H9 (cell line): ENCODE measurements at regions not wholly inside any gene's neighbourhood (a gene's known extent, or its start where the extent isn't known, plus 50 kb on each side); places are given as distances from the start of the nearest gene placed in this dataset.
A peak's percentile ranks its signal among the peaks of the same experiment; 100 is the strongest.

ENCODE experiments used
- DNase-seq: peaks from one replicate; pipeline ENCODE4 v3.0.0-alpha.2; 2017
- H2AFZ ChIP-seq: one replicate; pipeline ENCODE4 v1.6.1; 2013; ENCODE audit warnings: mild to moderate bottlenecking, low read length, control low read depth, moderate library complexity
- H2AK5ac ChIP-seq: 2 replicates; pipeline ENCODE4 v1.6.1; 2013; ENCODE audit warnings: low read length, control low read depth, mixed read lengths; ENCODE audit not compliant: insufficient read length
- H2BK120ac ChIP-seq: one replicate; pipeline ENCODE4 v1.6.1; 2013; ENCODE audit warnings: low read depth, mild to moderate bottlenecking, low read length, control low read depth, inconsistent platforms; ENCODE audit not compliant: poor library complexity, severe bottlenecking
- H2BK12ac ChIP-seq: 2 replicates; pipeline ENCODE4 v1.6.1; 2013; ENCODE audit warnings: low read length, control low read depth, mixed read lengths, low read depth; ENCODE audit not compliant: insufficient read length
- H2BK15ac ChIP-seq: 2 replicates; pipeline ENCODE4 v1.6.1; 2013; ENCODE audit warnings: low read depth, low read length, control low read depth
- H2BK20ac ChIP-seq: one replicate; pipeline ENCODE4 v1.6.1; 2013; ENCODE audit warnings: low read depth, mild to moderate bottlenecking, low read length, control low read depth, inconsistent platforms; ENCODE audit not compliant: poor library complexity, severe bottlenecking
- H2BK5ac ChIP-seq: 2 replicates; pipeline ENCODE4 v1.6.1; 2013; ENCODE audit warnings: low read length, control low read depth, mixed read lengths; ENCODE audit not compliant: insufficient read length
- H3K14ac ChIP-seq: 2 replicates; pipeline ENCODE4 v1.6.1; 2013; ENCODE audit warnings: low read length, control low read depth; ENCODE audit not compliant: insufficient read depth
- H3K18ac ChIP-seq: 2 replicates; pipeline ENCODE4 v1.6.1; 2013; ENCODE audit warnings: low read depth, mild to moderate bottlenecking, mixed read lengths, low read length, control low read depth; ENCODE audit not compliant: insufficient read length
- H3K23ac ChIP-seq: 2 replicates; pipeline ENCODE4 v1.6.1; 2013; ENCODE audit warnings: low read length, control low read depth, mixed read lengths, low read depth; ENCODE audit not compliant: insufficient read length
- H3K23me2 ChIP-seq: 2 replicates; pipeline ENCODE4 v1.6.1; 2013; ENCODE audit warnings: low read depth, mild to moderate bottlenecking, mixed read lengths, low read length, control low read depth; ENCODE audit not compliant: insufficient read length, poor library complexity, severe bottlenecking
- H3K27ac ChIP-seq: 2 replicates; pipeline ENCODE4 v1.5.1; 2013; ENCODE audit warnings: low read length, control low read depth, mixed read lengths, low read depth; ENCODE audit not compliant: insufficient read length
- H3K27me3 ChIP-seq: 2 replicates; pipeline ENCODE4 v1.6.1; 2013; ENCODE audit warnings: low read length, control low read depth, inconsistent platforms; ENCODE audit not compliant: insufficient read depth
- H3K4ac ChIP-seq: 2 replicates; pipeline ENCODE4 v1.6.1; 2013; ENCODE audit warnings: low read depth, mild to moderate bottlenecking, control low read depth, inconsistent platforms, low read length, moderate library complexity
- H3K4me1 ChIP-seq: 2 replicates; pipeline ENCODE4 v1.6.1; 2013; ENCODE audit warnings: low read length, control low read depth, inconsistent platforms; ENCODE audit not compliant: insufficient read depth
- H3K4me2 ChIP-seq: 2 replicates; pipeline ENCODE4 v1.6.1; 2013; ENCODE audit warnings: low read length, control low read depth, mixed read lengths; ENCODE audit not compliant: insufficient read length, insufficient read depth
- H3K56ac ChIP-seq: 2 replicates; pipeline ENCODE4 v1.6.1; 2013; ENCODE audit warnings: low read depth, mild to moderate bottlenecking, mixed read lengths, low read length, control low read depth; ENCODE audit not compliant: insufficient read length
- H3K79me1 ChIP-seq: 2 replicates; pipeline ENCODE4 v1.6.1; 2013; ENCODE audit warnings: low read depth, mild to moderate bottlenecking, moderate library complexity, low read length, control low read depth, inconsistent platforms; ENCODE audit not compliant: insufficient read depth, poor library complexity, severe bottlenecking
- H3K79me2 ChIP-seq: 2 replicates; pipeline ENCODE4 v1.6.1; 2013; ENCODE audit warnings: low read length, control low read depth, inconsistent platforms; ENCODE audit not compliant: insufficient read depth
- H3K9ac ChIP-seq: 2 replicates; pipeline ENCODE4 v1.6.1; 2013; ENCODE audit warnings: low read length, control low read depth, mixed read lengths; ENCODE audit not compliant: insufficient read length; ENCODE audit errors: extremely low read depth
- H3K9me3 ChIP-seq: one replicate; pipeline ENCODE4 v1.6.1; 2013; ENCODE audit warnings: low read depth, low read length, inconsistent platforms; ENCODE audit not compliant: control insufficient read depth
- H3T11ph ChIP-seq: one replicate; pipeline ENCODE4 v1.6.1; 2013; ENCODE audit warnings: mild to moderate bottlenecking, low read length, control low read depth, inconsistent platforms
- H4K20me1 ChIP-seq: one replicate; pipeline ENCODE4 v1.6.1; 2013; ENCODE audit not compliant: control insufficient read depth, insufficient read length, insufficient read depth
- H4K5ac ChIP-seq: 2 replicates; pipeline ENCODE4 v1.6.1; 2013; ENCODE audit warnings: low read depth, mild to moderate bottlenecking, mixed read lengths, low read length, control low read depth; ENCODE audit not compliant: insufficient read length
- H4K8ac ChIP-seq: replicated peaks from 2 replicates; pipeline ENCODE4 v1.6.1; 2013; ENCODE audit warnings: low read length, control low read depth, mixed read lengths, low read depth; ENCODE audit not compliant: insufficient read length
- H4K91ac ChIP-seq: 2 replicates; pipeline ENCODE4 v1.6.1; 2013; ENCODE audit warnings: low read depth, mild to moderate bottlenecking, moderate library complexity, mixed read lengths, low read length, control low read depth; ENCODE audit not compliant: insufficient read length
- H3K27ac Mint-ChIP-seq, 3 experiments: 2 replicates in 2 of 3; 3 replicates in 1 of 3; pipeline ENCODE4 v1.8.0; 2020 to 2021; ENCODE audit warnings: mixed read lengths in 3 of 3, mild to moderate bottlenecking in 1 of 3, moderate library complexity in 1 of 3
- H3K27me3 Mint-ChIP-seq: 2 replicates; pipeline ENCODE4 v1.8.0; 2021; ENCODE audit warnings: low read depth, mild to moderate bottlenecking, moderate library complexity, mixed read lengths
- H3K36me3 Mint-ChIP-seq, 3 experiments: 2 replicates in 2 of 3; 3 replicates in 1 of 3; pipeline ENCODE4 v1.8.0; 2020 to 2021; ENCODE audit warnings: low read depth in 3 of 3, mixed read lengths in 3 of 3; ENCODE audit not compliant: insufficient read depth in 1 of 3
- H3K4me1 Mint-ChIP-seq, 2 experiments: 2 replicates each; pipeline ENCODE4 v1.8.0; 2020; ENCODE audit warnings: mixed read lengths in 2 of 2
- H3K4me3 Mint-ChIP-seq, 2 experiments: 2 replicates in 1 of 2; 3 replicates in 1 of 2; pipeline ENCODE4 v1.8.0; 2020 to 2021; ENCODE audit warnings: mild to moderate bottlenecking in 2 of 2, mixed read lengths in 2 of 2, moderate library complexity in 1 of 2
- H3K9me3 Mint-ChIP-seq, 2 experiments: 2 replicates in 1 of 2; 3 replicates in 1 of 2; pipeline ENCODE4 v1.8.0; 2020; ENCODE audit warnings: mild to moderate bottlenecking in 2 of 2, mixed read lengths in 2 of 2, moderate library complexity in 1 of 2
- WGBS: extraction: QIAGEN DNeasy Blood & Tissue Kit; methylation state at CpG from one replicate; pipeline ENCODE4 v1.1.7; 2013; ENCODE audit warnings: missing lambda C conversion rate, low lambda C conversion rate, mixed read lengths; ENCODE audit not compliant: insufficient read length; ENCODE audit errors: extremely low coverage; 5-methylcytosine and 5-hydroxymethylcytosine counted together
- TF ChIP-seq, protein P1 (sequence below): fragments of 200-600 bp; sonication (generic); conservative IDR thresholded peaks from 3 replicates; pipeline ENCODE4 v1.8.0; 2021; ENCODE audit warnings: antibody characterized with exemption, mild to moderate bottlenecking

DNA sequence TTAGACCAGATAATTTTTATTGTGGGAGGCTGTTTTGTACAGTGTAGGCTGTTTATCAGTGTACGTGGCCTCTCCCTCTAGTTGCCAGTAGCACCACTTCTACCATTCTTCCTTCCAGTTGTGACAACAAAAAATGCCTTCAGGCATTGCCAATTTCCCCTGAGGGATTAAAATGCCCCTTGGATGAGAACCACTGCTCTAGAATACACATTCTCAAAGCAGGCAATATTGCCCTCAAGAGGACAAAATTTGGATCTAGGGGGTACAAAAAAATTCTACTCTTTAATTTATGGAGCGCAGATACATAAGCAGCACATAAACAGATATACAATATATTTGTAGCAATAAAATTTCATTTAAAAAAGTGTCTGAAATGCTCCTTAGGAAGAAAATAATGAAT, 674.6 kb downstream of the PTPRC start:
- no peaks in the 10 kb centered on the region for H3K9me3 ChIP-seq
- no peaks in the 10 kb centered on the region for H3K9me3 Mint-ChIP-seq
- H3T11ph ChIP-seq: no peak overlapping the region
- H2AFZ ChIP-seq: no peak overlapping the region
- no peak overlapping the region for H4K5ac ChIP-seq
- H2BK5ac ChIP-seq: no peak overlapping the region
- no peaks in the 10 kb centered on the region; the same call in 1 of the 2 replicates for H3K4me1 ChIP-seq
- no peak overlapping the region for H3K14ac ChIP-seq
- H3K4me2 ChIP-seq: no peak overlapping the region
- no peak overlapping the region for H3K27ac ChIP-seq
- H4K20me1 ChIP-seq: no peaks in the 10 kb centered on the region
- TF ChIP-seq, protein P1, sequence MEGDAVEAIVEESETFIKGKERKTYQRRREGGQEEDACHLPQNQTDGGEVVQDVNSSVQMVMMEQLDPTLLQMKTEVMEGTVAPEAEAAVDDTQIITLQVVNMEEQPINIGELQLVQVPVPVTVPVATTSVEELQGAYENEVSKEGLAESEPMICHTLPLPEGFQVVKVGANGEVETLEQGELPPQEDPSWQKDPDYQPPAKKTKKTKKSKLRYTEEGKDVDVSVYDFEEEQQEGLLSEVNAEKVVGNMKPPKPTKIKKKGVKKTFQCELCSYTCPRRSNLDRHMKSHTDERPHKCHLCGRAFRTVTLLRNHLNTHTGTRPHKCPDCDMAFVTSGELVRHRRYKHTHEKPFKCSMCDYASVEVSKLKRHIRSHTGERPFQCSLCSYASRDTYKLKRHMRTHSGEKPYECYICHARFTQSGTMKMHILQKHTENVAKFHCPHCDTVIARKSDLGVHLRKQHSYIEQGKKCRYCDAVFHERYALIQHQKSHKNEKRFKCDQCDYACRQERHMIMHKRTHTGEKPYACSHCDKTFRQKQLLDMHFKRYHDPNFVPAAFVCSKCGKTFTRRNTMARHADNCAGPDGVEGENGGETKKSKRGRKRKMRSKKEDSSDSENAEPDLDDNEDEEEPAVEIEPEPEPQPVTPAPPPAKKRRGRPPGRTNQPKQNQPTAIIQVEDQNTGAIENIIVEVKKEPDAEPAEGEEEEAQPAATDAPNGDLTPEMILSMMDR: no peak
- H3K27me3 ChIP-seq: no peaks in the 10 kb centered on the region
- H3K4me3 Mint-ChIP-seq: no peak overlapping the region
- no peak overlapping the region for H4K91ac ChIP-seq
- H2BK20ac ChIP-seq: no peak overlapping the region
- H3K23ac ChIP-seq: no peak overlapping the region
- H3K27ac Mint-ChIP-seq: no peak overlapping the region
- WGBS: no CpG with 5 or more reads among the region's 2 CpGs
- no peak overlapping the region for H4K8ac ChIP-seq
- H3K27me3 Mint-ChIP-seq: no peaks in the 10 kb centered on the region
- H2BK15ac ChIP-seq: no peak overlapping the region; the same call in 1 of the 2 replicates
- H3K4me1 Mint-ChIP-seq: peaks cover 23 to 25% of the 10 kb centered on the region in 2 experiments
- no peak overlapping the region for H3K56ac ChIP-seq
- H3K79me2 ChIP-seq: no peaks in the 10 kb centered on the region
- no peak overlapping the region for H2AK5ac ChIP-seq
- no peaks in the 10 kb centered on the region for H3K23me2 ChIP-seq
- no peak overlapping the region for H3K9ac ChIP-seq
- no peaks in the 10 kb centered on the region for H3K36me3 Mint-ChIP-seq
- no peak overlapping the region for H3K4ac ChIP-seq
- H2BK12ac ChIP-seq: peak overlapping the region; percentile 92
- no peaks in the 10 kb centered on the region for H3K79me1 ChIP-seq
- H2BK120ac ChIP-seq: no peak overlapping the region
- DNase-seq: no peak
- H3K18ac ChIP-seq: no peak overlapping the region
